GM21423 (cell line): ENCODE measurements at regions not wholly inside any gene's neighbourhood (a gene's known extent, or its start where the extent isn't known, plus 50 kb on each side); places are given as distances from the start of the nearest gene placed in this dataset.
A peak's percentile ranks its signal among the peaks of the same experiment; 100 is the strongest.
"Not testable (repeated sequence)": the region's sequence is repeated elsewhere in the genome, so short reads cannot be mapped to it uniquely, and the experiment has no call there.

Experiments
- ATAC-seq: cut with Tn5 transposase; IDR thresholded peaks from one replicate; pipeline ENCODE4 v1.9.1; 2021; ENCODE audit warnings: mild to moderate bottlenecking, moderate library complexity; ENCODE audit not compliant: unreplicated experiment

DNA sequence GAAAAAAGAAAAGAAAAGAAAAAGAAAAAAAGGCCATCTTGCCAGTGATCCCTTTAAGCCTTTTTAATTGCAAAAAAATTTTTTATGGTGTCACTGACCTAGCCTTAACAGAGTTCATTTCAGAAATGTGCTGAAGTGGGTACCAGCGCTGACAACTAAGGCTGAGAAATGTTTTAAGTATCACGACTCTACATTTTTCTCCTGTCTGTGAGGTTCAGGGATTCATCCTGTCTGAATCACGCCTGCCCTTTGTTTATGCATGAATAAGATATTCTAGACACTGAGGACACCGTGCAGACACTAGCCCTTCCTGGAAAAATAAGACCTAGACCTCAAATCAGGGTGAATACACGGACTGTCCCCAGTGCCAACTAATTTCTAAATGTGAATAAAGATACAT is 154.4 kb upstream of the NOCT start:
- no peak for ATAC-seq

- not testable (repeated sequence) for ATAC-seq
Observed at GRCh38 chr4:138860357-138860756, 155.2 kb upstream of the NOCT start.

DNA sequence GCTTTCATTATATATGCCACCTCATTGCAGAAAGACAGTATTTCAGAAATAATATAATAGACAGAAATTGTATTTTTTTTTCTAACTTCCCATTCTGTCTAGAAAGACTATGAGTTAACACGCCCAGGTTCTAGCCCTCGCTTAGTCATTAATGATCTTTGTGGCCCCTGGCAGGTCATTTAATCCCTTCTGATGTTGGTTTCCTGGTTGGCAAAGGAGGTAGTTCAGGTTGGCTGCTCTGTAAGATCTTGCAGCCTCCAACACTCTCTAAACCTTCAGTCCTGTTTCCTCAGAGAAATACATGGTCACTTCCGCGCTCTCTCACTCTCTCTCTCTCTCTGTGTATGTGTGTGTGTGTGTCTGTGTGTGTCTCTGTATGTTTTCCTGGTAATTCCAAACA is 156.3 kb upstream of the NOCT start:
- ATAC-seq = no peak

DNA sequence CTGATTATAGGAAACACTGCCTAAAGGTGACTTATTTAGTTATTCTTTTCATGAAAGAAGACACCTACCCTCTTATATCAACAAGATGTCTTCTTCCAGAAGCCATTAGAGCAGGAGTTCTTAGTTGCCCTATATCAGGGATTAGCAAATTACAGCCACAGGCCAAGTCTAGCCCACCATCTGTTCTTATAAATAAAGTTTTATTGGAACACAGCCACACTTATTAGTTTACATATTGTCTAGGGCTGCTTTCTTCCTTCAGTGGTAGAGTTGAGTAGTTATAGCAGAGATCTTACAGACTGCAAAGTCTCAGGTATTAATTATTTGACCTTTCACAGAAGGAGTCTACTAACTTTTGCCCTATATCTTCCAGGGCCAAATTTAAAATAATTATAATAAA is 157.2 kb upstream of the NOCT start:
- ATAC-seq = no peak

- no peak for ATAC-seq
Observed at GRCh38 chr4:138857416-138857815, 158.2 kb upstream of the NOCT start.

DNA sequence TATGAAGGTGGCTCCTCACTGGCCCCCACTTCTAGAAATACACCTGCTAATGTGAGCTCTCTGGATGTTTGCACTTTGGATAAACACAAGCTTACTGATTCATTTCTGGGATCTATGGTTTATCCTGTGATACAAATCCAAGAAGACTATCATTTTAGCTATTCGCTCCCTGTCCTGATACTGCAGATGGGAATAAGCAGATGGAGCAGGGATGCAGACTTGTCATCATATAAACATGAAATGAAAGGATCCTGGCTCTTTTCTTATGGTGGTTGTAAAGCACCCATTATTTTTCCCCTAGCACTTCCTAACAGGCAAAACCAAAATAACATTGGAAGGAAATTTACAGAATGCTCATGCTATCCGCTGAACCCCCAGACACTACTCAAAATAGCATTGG is 162.9 kb upstream of the NOCT start:
- ATAC-seq = no peak

DNA sequence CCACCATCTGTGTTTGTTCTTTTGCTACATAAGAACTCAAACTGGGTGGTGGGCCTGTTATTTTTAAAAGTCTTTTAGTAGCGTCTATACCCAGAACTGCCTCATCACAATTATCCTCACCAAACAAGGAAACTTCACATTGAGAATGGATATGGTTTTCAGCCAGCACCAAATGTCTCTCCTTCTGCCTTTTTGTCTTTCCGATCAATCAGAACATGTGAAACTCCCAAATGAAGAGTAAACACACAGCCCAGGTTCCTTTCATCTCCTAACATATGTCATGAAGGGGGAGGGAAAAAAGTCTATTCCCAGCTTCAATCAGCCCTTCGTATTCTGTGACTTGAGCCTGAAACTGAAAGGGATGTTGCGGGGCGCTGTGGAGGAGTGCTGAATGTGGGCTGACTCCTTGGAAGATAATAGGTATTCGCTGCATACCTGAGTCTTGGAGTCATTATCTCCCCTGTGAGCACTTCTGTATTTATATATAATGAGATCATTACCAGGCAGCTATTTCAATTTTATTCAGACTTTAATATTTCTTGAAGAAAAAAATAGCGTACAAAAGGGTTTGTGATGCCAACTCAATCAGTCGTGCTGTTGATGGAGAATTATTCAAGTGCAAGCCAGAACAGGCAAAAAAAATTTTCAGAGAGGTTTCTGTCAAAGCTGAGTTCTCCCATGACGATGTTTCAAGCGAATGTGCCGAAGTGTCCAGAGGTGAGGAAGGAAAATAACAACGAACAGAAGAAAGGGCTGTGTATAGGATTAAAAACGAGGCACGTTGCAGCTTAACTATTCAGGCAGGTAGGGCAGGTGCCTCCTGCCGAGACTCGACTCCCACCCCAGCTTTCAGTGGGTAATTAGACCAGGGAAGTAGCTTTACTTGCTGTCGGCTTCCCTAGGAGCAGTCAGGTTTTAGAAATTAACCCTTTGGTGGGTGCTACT is 163.9 kb upstream of the NOCT start:
- no peak for ATAC-seq

DNA sequence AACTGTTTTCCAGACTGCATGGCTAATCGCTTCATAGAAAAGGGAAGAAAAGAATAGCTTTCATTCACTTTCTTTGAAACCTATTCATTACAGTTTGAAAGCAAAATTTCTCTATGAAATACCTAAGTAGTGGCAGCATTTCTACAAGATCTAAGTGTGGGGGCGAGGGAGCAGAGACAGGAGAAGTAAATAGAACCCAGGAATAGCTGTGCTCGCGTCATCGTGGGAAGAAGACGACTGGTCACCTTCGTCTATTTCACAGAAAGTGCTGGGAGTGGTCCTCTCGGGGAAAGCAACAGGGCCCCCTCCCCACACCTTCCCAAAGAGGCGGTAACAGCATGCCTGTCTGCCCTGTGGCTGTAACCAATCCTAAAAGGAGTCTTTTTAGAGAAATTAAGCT is 169.9 kb upstream of the NOCT start:
- no peak for ATAC-seq

GRCh38 chr4:138845054-138845453 is 170.5 kb upstream of the NOCT start:
- no peak for ATAC-seq

- no peak for ATAC-seq
Observed at GRCh38 chr4:138843616-138844015, 172.0 kb upstream of the NOCT start.

DNA sequence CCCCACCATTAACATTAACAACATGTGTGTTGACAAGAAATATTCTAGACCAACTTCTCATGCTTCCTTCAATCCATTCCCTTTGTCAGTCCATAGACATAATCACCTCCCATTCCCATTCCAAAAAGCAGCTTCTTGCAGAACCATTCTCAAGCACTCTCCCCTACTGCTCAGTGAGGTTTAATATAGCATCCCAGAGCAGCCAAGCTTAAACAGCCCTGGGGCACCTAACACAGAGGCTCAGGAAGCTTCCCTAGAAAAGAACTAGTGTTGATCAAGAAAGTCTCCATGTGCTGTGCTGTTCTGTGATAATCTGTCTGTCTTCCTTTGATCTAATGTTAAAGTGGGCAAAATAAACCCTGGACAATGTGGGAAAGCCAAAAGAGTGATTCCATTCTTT is 174.2 kb upstream of the NOCT start:
- ATAC-seq = no peak

- ATAC-seq = no peak
Observed at GRCh38 chr4:138838251-138838650, 177.3 kb upstream of the NOCT start.

- ATAC-seq = no peak
Observed at GRCh38 chr4:138835832-138836533, 179.6 kb upstream of the NOCT start.

DNA sequence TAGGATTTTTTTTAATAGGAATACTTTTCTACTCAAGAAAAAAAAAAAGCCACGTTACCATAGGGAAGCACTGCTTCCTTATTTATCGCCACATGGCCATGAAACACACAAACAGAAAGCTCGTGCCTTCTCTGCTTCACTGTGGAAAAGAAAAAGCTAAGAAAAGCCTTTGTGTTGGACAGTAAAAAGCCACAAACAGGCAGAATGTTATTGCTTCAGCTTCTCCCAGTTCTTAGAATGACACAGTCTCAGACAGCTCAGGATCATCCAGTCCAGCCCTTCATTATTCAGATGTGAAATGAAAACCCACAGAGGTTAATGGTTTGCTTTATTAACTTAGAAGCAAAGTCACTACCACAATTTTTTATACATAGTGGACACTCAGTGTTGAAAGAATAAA is 181.6 kb upstream of the NOCT start:
- peak; percentile 77 for ATAC-seq

- no peak for ATAC-seq
Observed at GRCh38 chr4:138832563-138832962, 183.0 kb upstream of the NOCT start.

- no peak for ATAC-seq
Observed at GRCh38 chr4:138831948-138832347, 183.6 kb upstream of the NOCT start.

GRCh38 chr4:138828926-138829325 is 186.7 kb upstream of the NOCT start:
- no peak for ATAC-seq

- ATAC-seq = no peak
Observed at GRCh38 chr4:138826754-138827153, 188.8 kb upstream of the NOCT start.

DNA sequence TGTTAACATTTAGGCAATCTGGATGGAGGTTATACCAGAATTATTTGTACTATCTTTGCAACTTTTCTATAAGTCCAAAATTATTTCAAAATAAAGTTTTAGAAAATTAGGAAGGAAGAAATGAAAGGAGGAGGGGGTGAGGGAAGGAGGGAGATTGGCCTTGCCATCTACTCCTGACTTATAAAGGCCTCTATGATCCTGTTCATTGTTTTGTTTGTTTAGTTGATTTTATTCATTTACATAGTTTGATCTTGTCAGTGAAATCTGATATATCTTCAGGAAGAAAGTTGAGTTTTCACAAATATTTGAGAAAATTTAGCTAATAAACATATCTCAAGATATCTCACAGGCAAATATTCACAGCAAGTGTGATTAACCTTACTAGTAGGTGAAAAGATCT is 189.3 kb upstream of the NOCT start:
- no peak for ATAC-seq

- no peak for ATAC-seq
Observed at GRCh38 chr4:138821331-138821730, 194.2 kb upstream of the NOCT start.

- no peak for ATAC-seq
Observed at GRCh38 chr4:138816875-138817274, 198.7 kb upstream of the NOCT start.

DNA sequence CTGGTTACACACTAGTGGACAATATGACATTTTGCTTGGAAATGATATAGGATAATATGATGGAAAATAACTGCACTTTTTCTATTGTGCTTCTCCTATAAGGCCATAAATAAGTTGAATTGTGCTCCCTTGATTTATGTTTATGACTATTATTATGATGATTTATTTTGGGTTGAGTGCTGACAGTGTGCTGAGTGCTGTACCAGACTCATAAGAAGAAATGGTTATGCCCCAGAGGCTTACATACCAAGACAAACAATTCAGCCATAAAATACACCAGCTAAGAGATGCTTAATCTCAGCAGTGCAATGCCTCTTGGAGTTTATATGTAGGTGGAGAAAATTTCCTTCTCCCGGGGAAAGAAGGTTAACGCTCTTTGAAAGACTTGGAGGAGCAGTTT is 199.8 kb upstream of the NOCT start:
- no peak for ATAC-seq
